GM06990 (cell line): ENCODE measurements at regions not wholly inside any gene's neighbourhood (a gene's known extent, or its start where the extent isn't known, plus 50 kb on each side); places are given as distances from the start of the nearest gene placed in this dataset.
"Not testable (repeated sequence)": the region's sequence is repeated elsewhere in the genome, so short reads cannot be mapped to it uniquely, and the experiment has no call there.

Experiments used
- DNase-seq: peaks from one replicate; pipeline ENCODE4 v3.0.0-alpha.2; 2011; ENCODE audit not compliant: insufficient read length; ENCODE audit errors: extremely low read depth
- H3K27me3 ChIP-seq: replicated peaks from 2 replicates; pipeline ENCODE4 v1.6.0; 2011; ENCODE audit warnings: low read length; ENCODE audit not compliant: control insufficient read depth, insufficient read depth
- H3K36me3 ChIP-seq: 2 replicates; pipeline ENCODE4 v1.5.1; 2011; ENCODE audit warnings: low read length; ENCODE audit not compliant: control insufficient read depth, insufficient read depth
- H3K4me3 ChIP-seq: replicated peaks from 2 replicates; pipeline ENCODE4 v1.5.1; 2011; ENCODE audit warnings: low read depth, mild to moderate bottlenecking, control low read depth, low read length
- CTCF ChIP-seq: IDR thresholded peaks from 2 replicates; pipeline ENCODE4 v1.5.1; 2011; ENCODE audit warnings: low read length, control low read depth, mild to moderate bottlenecking, inconsistent platforms; ENCODE audit not compliant: insufficient read depth, poor library complexity, severe bottlenecking

DNA sequence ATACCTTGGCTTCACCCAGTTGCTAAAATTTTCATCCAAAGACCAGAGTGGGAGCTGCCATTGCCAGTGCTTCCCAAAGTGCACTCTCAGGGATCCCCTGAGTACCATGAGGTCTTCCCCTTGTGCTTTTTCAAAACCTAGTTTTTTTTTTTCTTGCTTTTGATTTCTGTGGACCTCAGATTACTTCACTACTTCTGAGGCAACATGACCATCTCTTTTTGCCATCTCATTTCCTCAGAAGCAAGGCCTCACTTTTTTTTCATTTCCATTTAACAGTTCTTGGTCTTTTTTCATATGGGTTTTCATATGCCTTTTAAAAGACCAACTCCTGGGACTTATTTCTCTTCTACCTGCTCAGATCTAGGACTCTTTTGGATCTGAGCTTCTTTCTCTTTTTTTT lies 64.1 kb upstream of the MMS22L start:
- no peak for TF ChIP-seq CTCF
- no peaks in the 10 kb centered on the region for H3K36me3 ChIP-seq
- H3K4me3 ChIP-seq: no peak overlapping the region
- DNase-seq: no peak
- H3K27me3 ChIP-seq: no peaks in the 10 kb centered on the region

DNA sequence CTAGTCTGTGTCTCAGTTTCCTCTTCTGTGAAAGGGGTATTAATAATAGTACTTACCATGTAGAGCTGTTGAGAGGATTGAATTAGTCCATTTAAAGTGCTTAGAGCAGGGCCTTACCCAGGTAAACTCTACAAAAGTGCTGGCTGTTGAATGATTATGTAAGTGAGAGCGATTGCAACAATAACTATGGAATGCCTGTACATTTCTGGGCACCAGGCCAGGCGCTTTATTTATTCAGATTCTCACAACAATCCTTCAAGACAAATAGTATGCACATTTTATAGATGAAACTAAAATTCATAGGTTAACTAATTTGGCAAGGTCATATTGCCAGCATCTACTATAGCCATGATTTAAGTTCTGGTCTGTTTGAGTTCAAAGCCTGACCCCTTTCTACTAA lies 78.3 kb upstream of the MMS22L start:
- no peaks in the 10 kb centered on the region for H3K36me3 ChIP-seq
- H3K4me3 ChIP-seq: no peak overlapping the region
- H3K27me3 ChIP-seq: no peaks in the 10 kb centered on the region
- no peak for TF ChIP-seq CTCF
- no peak for DNase-seq

GRCh38 chr6:97364327-97364726 lies 81.3 kb upstream of the MMS22L start:
- H3K27me3 ChIP-seq: no peaks in the 10 kb centered on the region
- TF ChIP-seq CTCF: no peak
- H3K36me3 ChIP-seq: no peaks in the 10 kb centered on the region
- no peak overlapping the region for H3K4me3 ChIP-seq
- DNase-seq: no peak

DNA sequence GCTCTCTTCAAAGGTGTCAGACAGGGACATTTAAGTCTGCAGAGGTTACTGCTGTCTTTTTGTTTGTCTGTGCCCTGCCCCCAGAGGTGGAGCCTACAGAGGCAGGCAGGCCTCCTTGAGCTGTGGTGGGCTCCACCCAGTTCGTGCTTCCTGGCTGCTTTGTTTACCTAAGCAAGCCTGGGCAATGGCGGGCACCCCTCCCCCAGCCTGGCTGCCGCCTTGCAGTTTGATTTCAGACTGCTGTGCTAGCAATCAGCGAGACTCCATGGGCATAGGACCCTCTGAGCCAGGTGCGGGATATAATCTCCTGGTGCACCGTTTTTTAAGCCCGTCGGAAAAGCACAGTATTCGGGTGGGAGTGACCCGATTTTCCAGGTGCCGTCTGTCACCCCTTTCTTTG lies 99.1 kb upstream of the MMS22L start:
- H3K27me3 ChIP-seq, H3K36me3 ChIP-seq, DNase-seq, H3K4me3 ChIP-seq: not testable (repeated sequence)

DNA sequence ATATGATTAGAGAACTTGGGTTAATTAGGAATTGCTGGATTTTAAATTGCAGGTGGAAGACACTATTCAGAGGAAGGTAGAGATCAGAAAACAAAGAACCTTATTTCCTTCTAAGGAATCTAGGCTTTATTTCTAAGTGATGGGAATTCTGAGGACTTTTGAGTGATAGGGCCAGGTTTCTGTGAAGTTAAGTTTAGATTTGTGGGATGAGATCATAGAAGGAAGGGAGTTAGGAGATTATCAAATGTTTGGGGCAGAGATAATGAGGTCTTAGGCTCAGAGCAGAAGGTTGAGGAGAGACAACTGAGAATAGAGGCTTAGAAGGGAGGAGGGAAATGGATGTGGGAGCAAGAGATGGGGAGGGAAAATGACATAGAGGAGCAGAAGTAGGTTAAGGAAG lies 109.7 kb upstream of the MMS22L start:
- H3K27me3 ChIP-seq: no peaks in the 10 kb centered on the region
- H3K36me3 ChIP-seq: no peaks in the 10 kb centered on the region
- H3K4me3 ChIP-seq: no peak overlapping the region
- TF ChIP-seq CTCF: no peak
- no peak for DNase-seq

GRCh38 chr6:97394160-97394748 lies 111.2 kb upstream of the MMS22L start:
- Histone ChIP-seq H3K36me3 (no peaks in the 10 kb centered on the region), H3K4me3 (no peak overlapping the region), H3K27me3 (no peaks in the 10 kb centered on the region)
- no peak for DNase-seq
- peak; percentile 76 for TF ChIP-seq CTCF
